Mucosa of rectum (tissue), 2 donors: ENCODE measurements at regions not wholly inside any gene's neighbourhood (a gene's known extent, or its start where the extent isn't known, plus 50 kb on each side); places are given as distances from the start of the nearest gene placed in this dataset.

Experiments
- H3K27ac ChIP-seq, 2 donors: one replicate each; pipeline ENCODE4 v1.7.0; 2013; ENCODE audit warnings: inconsistent platforms in 2 of 2, low read depth in 2 of 2, low read length in 2 of 2
- H3K27me3 ChIP-seq, 2 donors: one replicate each; pipeline ENCODE4 v1.7.0; 2013; ENCODE audit warnings: low read length in 2 of 2; ENCODE audit not compliant: control insufficient read depth in 2 of 2, insufficient read depth in 2 of 2
- H3K36me3 ChIP-seq, 2 donors: one replicate each; pipeline ENCODE4 v1.7.0; 2013; ENCODE audit warnings: low read length in 2 of 2; ENCODE audit not compliant: control insufficient read depth in 2 of 2, insufficient read depth in 2 of 2
- H3K4me1 ChIP-seq, 2 donors: one replicate each; pipeline ENCODE4 v1.7.0; 2013; ENCODE audit warnings: low read length in 2 of 2, mild to moderate bottlenecking in 1 of 2; ENCODE audit not compliant: control insufficient read depth in 2 of 2, insufficient read depth in 2 of 2
- H3K4me3 ChIP-seq, 2 donors: one replicate each; pipeline ENCODE4 v1.7.0; 2013; ENCODE audit warnings: low read length in 2 of 2
- H3K9ac ChIP-seq, 2 donors: one replicate each; pipeline ENCODE4 v1.7.0; 2013; ENCODE audit warnings: low read length in 2 of 2, low read depth in 1 of 2, mild to moderate bottlenecking in 1 of 2
- H3K9me3 ChIP-seq, 2 donors: one replicate each; pipeline ENCODE4 v1.7.0; 2013; ENCODE audit warnings: low read length in 2 of 2; ENCODE audit not compliant: control insufficient read depth in 2 of 2
- donor health status: healthy.
- donor health status: Normal muscosa, but diverticular disease.

DNA sequence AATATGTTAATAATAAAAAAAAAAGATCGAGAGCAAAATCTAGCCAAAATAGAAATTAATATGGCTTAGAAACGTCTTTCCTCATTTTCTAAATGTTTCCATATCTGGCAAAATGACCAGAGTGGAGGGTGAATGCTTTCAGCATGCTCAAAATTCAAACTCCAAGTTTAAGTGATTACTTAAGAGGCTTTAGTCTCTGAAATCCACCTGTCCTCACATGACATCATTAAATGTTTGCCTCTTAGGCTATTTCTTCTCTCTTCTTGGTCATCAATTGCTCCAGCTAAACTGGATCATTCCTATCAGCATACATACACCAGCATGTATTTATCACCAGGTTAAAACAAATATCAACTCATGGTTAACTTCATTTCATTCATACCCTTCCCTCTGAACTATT lies 54.5 kb upstream of the ATXN3L start:
- no peaks in the 10 kb centered on the region for H3K9me3 ChIP-seq
- H3K4me3 ChIP-seq = no peak overlapping the region
- no peaks in the 10 kb centered on the region for H3K4me1 ChIP-seq
- H3K9ac ChIP-seq = no peak overlapping the region
- H3K27ac ChIP-seq = no peak overlapping the region
- no peaks in the 10 kb centered on the region for H3K36me3 ChIP-seq
- peaks cover 0 to 3% of the 10 kb centered on the region in 2 donors for H3K27me3 ChIP-seq

DNA sequence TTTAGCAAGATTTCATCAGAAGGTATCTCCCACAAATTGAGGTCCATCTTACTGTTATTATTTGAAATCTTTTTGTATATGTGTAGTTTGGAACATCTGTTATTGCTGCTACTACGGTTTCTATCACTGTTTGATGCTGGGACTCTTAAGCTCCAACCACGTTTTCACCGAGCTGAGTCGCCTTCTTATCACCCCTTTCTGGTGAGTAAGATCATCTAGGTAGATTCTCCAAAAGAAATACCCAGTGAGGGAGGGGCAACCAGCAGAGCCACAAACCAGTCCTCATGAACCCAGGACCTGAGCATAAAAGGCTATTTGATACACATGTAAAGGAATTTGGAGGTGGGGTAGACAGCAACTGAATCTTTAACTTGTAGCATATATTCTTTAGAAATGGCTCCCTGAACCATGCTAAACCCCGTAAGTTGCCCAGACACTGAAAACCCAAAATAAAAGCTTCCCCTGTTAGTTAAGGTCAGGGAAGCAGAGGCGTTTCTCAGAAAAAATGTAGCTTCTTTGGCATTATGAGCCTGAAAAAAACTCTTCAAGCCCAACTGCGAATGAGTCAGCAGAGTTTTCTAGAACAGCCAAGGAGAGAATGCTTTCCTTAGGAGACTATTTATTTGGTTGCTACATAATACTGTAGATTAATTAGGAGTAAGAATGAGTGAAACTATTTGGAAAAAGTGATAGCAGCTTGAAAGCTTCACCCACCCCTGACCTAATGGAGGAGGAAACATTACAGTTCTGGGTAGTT lies 53.8 kb upstream of the ATXN3L start:
- H3K27me3 ChIP-seq = peaks cover 0 to 7% of the 10 kb centered on the region in 2 donors

DNA sequence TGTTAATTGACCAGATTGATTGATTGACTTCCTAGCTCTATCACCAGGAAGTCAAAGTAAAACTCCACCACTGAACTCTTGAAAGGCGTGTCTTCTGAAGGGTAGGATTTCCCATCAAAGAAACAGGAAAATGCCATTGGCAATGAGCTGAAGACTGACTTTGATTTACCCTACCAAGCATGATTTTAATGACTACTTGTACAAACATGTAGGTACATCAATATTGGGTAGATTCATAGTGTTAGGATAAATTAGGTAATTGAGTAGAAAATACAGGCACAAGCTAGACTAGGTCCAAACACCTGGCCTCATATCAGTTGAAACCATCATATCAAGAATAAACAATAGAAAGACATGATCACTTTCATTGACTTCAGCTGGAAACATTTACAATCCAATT lies 53.2 kb upstream of the ATXN3L start:
- Histone ChIP-seq H3K9ac (no peak overlapping the region), H3K27me3 (peaks cover 0 to 7% of the 10 kb centered on the region in 2 donors), H3K4me3 (no peak overlapping the region), H3K9me3 (no peaks in the 10 kb centered on the region), H3K4me1 (no peaks in the 10 kb centered on the region), H3K27ac (no peak overlapping the region), H3K36me3 (no peaks in the 10 kb centered on the region)

More for the DNA sequence above, 53.8 kb upstream of the ATXN3L start:
- H3K9ac ChIP-seq = no peak overlapping the region
- H3K4me1 ChIP-seq = no peaks in the 10 kb centered on the region
- H3K36me3 ChIP-seq = no peaks in the 10 kb centered on the region
- no peaks in the 10 kb centered on the region for H3K9me3 ChIP-seq
- no peak overlapping the region for H3K27ac ChIP-seq
- H3K4me3 ChIP-seq = no peak overlapping the region

DNA sequence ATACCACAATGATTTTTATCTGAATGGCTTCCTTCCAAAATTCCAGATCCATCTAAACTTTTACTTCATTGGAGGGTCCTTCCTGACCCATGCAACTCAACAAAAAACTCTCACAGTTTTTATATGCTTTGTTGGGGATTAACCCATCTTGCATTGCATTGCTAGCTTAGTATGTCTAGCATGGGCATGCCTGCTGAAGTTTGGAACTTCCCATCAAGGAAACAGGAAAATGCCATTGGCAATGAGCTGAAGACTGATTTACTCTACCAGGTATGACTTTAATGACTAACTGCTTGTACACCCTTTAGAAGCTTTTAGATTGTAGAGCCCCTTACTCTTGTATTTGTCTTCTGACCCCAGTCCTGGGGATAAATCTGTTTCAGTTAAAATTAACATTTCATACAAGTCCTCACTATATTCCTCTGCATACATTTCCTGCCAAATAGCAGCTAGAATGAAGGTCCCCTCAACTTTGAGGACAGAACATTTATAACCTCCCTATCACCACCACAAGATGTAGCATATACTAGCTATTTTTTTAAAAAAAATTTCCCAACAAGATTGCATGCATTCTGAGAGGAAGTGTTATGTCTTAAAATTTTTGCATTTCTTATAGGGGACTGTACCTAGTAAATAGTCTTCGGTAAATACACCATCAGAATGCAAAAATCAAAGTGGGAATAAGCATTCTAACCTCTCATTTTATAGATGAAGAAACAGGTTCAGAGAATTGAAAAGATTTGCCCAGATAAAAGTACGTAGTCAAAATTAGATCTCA lies 52.5 kb upstream of the ATXN3L start:
- no peak overlapping the region for H3K27ac ChIP-seq
- H3K36me3 ChIP-seq = no peaks in the 10 kb centered on the region
- no peaks in the 10 kb centered on the region for H3K9me3 ChIP-seq
- H3K9ac ChIP-seq = no peak overlapping the region
- H3K4me3 ChIP-seq = no peak overlapping the region
- no peaks in the 10 kb centered on the region for H3K4me1 ChIP-seq
- peaks cover 0 to 7% of the 10 kb centered on the region in 2 donors for H3K27me3 ChIP-seq

DNA sequence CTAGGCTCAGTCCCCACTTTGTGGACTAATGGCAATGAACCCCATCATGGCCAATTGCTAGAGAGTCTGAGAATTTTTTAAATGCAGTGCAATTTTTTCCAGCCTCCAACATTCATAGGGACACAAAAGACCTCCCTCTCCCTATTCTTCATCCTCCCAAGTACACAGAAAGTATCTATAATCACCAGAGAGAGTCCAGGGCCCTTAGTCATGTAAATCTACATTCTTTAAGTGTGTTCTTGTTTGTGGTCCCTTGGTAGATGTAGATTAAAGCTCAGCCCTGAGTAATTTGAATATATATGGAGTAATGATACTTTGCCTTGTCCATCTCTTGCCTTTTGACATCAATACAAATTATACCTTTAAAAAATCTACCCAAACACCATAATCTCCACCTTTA lies 51.3 kb upstream of the ATXN3L start:
- H3K4me3 ChIP-seq = no peak overlapping the region
- no peaks in the 10 kb centered on the region for H3K36me3 ChIP-seq
- H3K9ac ChIP-seq = no peak overlapping the region
- no peaks in the 10 kb centered on the region for H3K9me3 ChIP-seq
- peaks cover 0 to 7% of the 10 kb centered on the region in 2 donors for H3K27me3 ChIP-seq
- no peaks in the 10 kb centered on the region for H3K4me1 ChIP-seq
- H3K27ac ChIP-seq = no peak overlapping the region

DNA sequence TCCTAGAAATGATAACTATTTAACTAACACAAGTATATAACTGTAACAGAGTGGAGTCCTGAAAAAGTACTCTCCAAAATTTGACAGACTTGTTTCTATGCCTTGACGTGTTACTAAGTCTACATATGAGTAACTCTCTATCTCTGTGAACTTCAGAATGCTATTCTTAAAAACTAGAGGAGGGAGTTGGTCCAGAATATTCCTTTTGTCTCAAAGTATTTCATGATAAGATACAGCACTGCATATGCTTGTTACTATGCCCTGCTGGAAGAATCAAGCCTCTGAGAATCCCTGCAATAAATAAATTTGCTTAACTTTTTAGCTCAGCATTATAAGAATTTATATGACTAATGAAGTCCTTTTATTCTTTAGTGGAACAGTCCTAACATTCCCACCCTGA lies 50.9 kb upstream of the ATXN3L start:
- Histone ChIP-seq H3K4me1 (no peaks in the 10 kb centered on the region), H3K9me3 (no peaks in the 10 kb centered on the region), H3K9ac (no peak overlapping the region), H3K36me3 (no peaks in the 10 kb centered on the region), H3K4me3 (no peak overlapping the region), H3K27ac (no peak overlapping the region), H3K27me3 (peaks cover 0 to 7% of the 10 kb centered on the region in 2 donors)
